ENCODE measurements at regions not wholly inside any gene's neighbourhood (a gene's known extent, or its start where the extent isn't known, plus 50 kb on each side); places are given as distances from the start of the nearest gene placed in this dataset.

- no peak for TF ChIP-seq ZBTB5 (IDR thresholded peaks at IDR 0.05)
- no peak for TF ChIP-seq MED1 (CRISPR knock-in tag; IDR thresholded peaks at IDR 0.05; ENCODE audit: borderline replicate concordance)
- no peak for TF ChIP-seq HMG20B (CRISPR knock-in tag; IDR thresholded peaks at IDR 0.05)
- TF ChIP-seq HOMEZ (CRISPR knock-in tag; IDR thresholded peaks at IDR 0.05) = no peak
- no peak for TF ChIP-seq FOXP4 (CRISPR knock-in tag; IDR thresholded peaks at IDR 0.05; ENCODE audit: borderline replicate concordance)
- no peak for TF ChIP-seq POLR3A (IDR thresholded peaks at IDR 0.05; ENCODE audit: borderline replicate concordance, extremely low read depth, insufficient read depth, insufficient read length)
- TF ChIP-seq RBM15 (IDR thresholded peaks at IDR 0.05; ENCODE audit: insufficient read depth, low read length) = no peak
- no peak for TF ChIP-seq SRF (CRISPR knock-in tag; IDR thresholded peaks at IDR 0.05)
- TF ChIP-seq SP2 (IDR thresholded peaks at IDR 0.05; ENCODE audit: extremely low read depth, low read depth, low read length, poor library complexity, severe bottlenecking) = no peak
- TF ChIP-seq TFAP4 (CRISPR knock-in tag; IDR thresholded peaks at IDR 0.05; ENCODE audit: borderline replicate concordance) = peak; percentile 29; the same call in 1 of the 2 replicates
- TF ChIP-seq SAFB2 (IDR thresholded peaks at IDR 0.05; ENCODE audit: borderline replicate concordance, low read depth, low read length, severe bottlenecking) = no peak
- no peak for TF ChIP-seq DIDO1 (tag; IDR thresholded peaks at IDR 0.05; ENCODE audit: low read depth)
- no peak for TF ChIP-seq HNRNPL (IDR thresholded peaks at IDR 0.05; ENCODE audit: low read depth, low read length)
- no peak for TF ChIP-seq CTCF (IDR thresholded peaks at IDR 0.05 in 2 of 3, conservative IDR thresholded peaks at IDR 0.05 in 1 of 3; ENCODE audit: insufficient read depth in 2 of 3, low read depth in 1 of 3, low read length in 3 of 3)
- TF ChIP-seq ZNF785 (CRISPR knock-in tag; IDR thresholded peaks at IDR 0.05) = no peak
- no peak for TF ChIP-seq MTA2 (IDR thresholded peaks at IDR 0.05; ENCODE audit: low read depth)
- no peak for TF ChIP-seq TAF9B (IDR thresholded peaks at IDR 0.05; ENCODE audit: partially characterized antibody)
- no peak for TF ChIP-seq KDM1A (IDR thresholded peaks at IDR 0.05)
Observed at GRCh38 chr11:64500176-64501013, 55.3 kb upstream of the SLC22A11 start (continued).

All from K562 (cell line).